GM23338 (cell line): ENCODE measurements at regions not wholly inside any gene's neighbourhood (a gene's known extent, or its start where the extent isn't known, plus 50 kb on each side); places are given as distances from the start of the nearest gene placed in this dataset.

Source experiments
- ATAC-seq: fragments of 200-7000 bp; cut with Tn5 transposase; 3 replicates; pipeline ENCODE4 v1.9.1; 2020
- DNase-seq: peaks from one replicate; pipeline ENCODE4 v3.0.0-alpha.2; 2015; ENCODE audit warnings: low spot score
- H2AFZ ChIP-seq: fragments of 200-600 bp; sonication (generic); 2 replicates; pipeline ENCODE4 v1.8.0; 2016; ENCODE audit warnings: antibody characterized with exemption, mild to moderate bottlenecking, moderate library complexity
- H3F3A ChIP-seq: fragments of 200-600 bp; sonication (generic); replicated peaks from 2 replicates; pipeline ENCODE4 v1.8.0; 2017; ENCODE audit warnings: antibody characterized with exemption, mixed run types, low read depth
- H3K27ac ChIP-seq: fragments of 200-600 bp; sonication (generic); 2 replicates; pipeline ENCODE4 v1.6.1; 2016; ENCODE audit warnings: low read depth
- H3K27me3 ChIP-seq: fragments of 200-600 bp; sonication (generic); 2 replicates; pipeline ENCODE4 v1.8.0; 2016; ENCODE audit warnings: mild to moderate bottlenecking, mixed run types, moderate library complexity; ENCODE audit not compliant: insufficient read depth
- H3K36me3 ChIP-seq: fragments of 200-600 bp; sonication (generic); 2 replicates; pipeline ENCODE4 v1.8.0; 2016; ENCODE audit warnings: mild to moderate bottlenecking; ENCODE audit not compliant: insufficient read depth
- H3K4me1 ChIP-seq: fragments of 200-600 bp; sonication (generic); 2 replicates; pipeline ENCODE4 v1.8.0; 2016; ENCODE audit warnings: mild to moderate bottlenecking, moderate library complexity; ENCODE audit not compliant: insufficient read depth
- H3K4me2 ChIP-seq: fragments of 200-600 bp; sonication (generic); 2 replicates; pipeline ENCODE4 v1.7.1; 2017; ENCODE audit warnings: mixed run types
- H3K4me3 ChIP-seq: fragments of 200-600 bp; sonication (generic); 2 replicates; pipeline ENCODE4 v1.6.1; 2016; ENCODE audit warnings: mixed run types
- H3K79me2 ChIP-seq: fragments of 200-600 bp; sonication (generic); replicated peaks from 2 replicates; pipeline ENCODE4 v1.8.0; 2017; ENCODE audit warnings: mild to moderate bottlenecking; ENCODE audit not compliant: insufficient read depth
- H3K9me2 ChIP-seq: fragments of 200-600 bp; sonication (generic); 2 replicates; pipeline ENCODE4 v1.8.0; 2017; ENCODE audit not compliant: insufficient read depth
- H4K20me1 ChIP-seq: fragments of 200-600 bp; sonication (generic); replicated peaks from 2 replicates; pipeline ENCODE4 v1.8.0; 2017; ENCODE audit warnings: mild to moderate bottlenecking; ENCODE audit not compliant: insufficient read depth
- H3K27ac Mint-ChIP-seq: 2 replicates; pipeline ENCODE4 v1.8.0; 2020; ENCODE audit warnings: inconsistent platforms, mild to moderate bottlenecking, moderate library complexity, mixed read lengths
- H3K27me3 Mint-ChIP-seq: 3 replicates; pipeline ENCODE4 v1.8.0; 2022; ENCODE audit warnings: low read depth, mild to moderate bottlenecking, moderate library complexity, mixed read lengths, inconsistent platforms; ENCODE audit not compliant: insufficient read depth, poor library complexity
- H3K36me3 Mint-ChIP-seq: 3 replicates; pipeline ENCODE4 v1.8.0; 2021; ENCODE audit warnings: low read depth, mild to moderate bottlenecking, inconsistent platforms, moderate library complexity, mixed read lengths
- H3K4me1 Mint-ChIP-seq: 3 replicates; pipeline ENCODE4 v1.8.0; 2020; ENCODE audit warnings: mild to moderate bottlenecking, inconsistent platforms, mixed read lengths
- H3K4me3 Mint-ChIP-seq: 3 replicates; pipeline ENCODE4 v1.8.0; 2021; ENCODE audit warnings: moderate library complexity, mild to moderate bottlenecking, inconsistent platforms, mixed read lengths
- H3K9me3 Mint-ChIP-seq: 3 replicates; pipeline ENCODE4 v1.8.0; 2020; ENCODE audit warnings: moderate library complexity, mild to moderate bottlenecking, inconsistent platforms, mixed read lengths
- CREB1 ChIP-seq: fragments of 250-450 bp; sonication (Bioruptor Pico); IDR thresholded peaks from 2 replicates; pipeline ENCODE4 v1.5.0; 2020; ENCODE audit warnings: low read depth, mild to moderate bottlenecking, moderate library complexity
- EZH2 ChIP-seq: fragments of 200-600 bp; sonication (generic); IDR thresholded peaks from one replicate; pipeline ENCODE4 v1.8.0; 2017; ENCODE audit warnings: antibody characterized with exemption, mild to moderate bottlenecking, low read depth; ENCODE audit not compliant: unreplicated experiment
- EZH2phosphoT487 ChIP-seq: fragments of 200-600 bp; sonication (generic); IDR thresholded peaks from one replicate; pipeline ENCODE4 v1.8.1; 2018; ENCODE audit warnings: antibody characterized with exemption; ENCODE audit not compliant: unreplicated experiment
- JUNB ChIP-seq: IDR thresholded peaks from one replicate; pipeline ENCODE4 v1.6.1; 2016; ENCODE audit warnings: antibody characterized with exemption; ENCODE audit not compliant: unreplicated experiment
- NANOG ChIP-seq: IDR thresholded peaks from 2 replicates; pipeline ENCODE4 v1.6.1; 2016; ENCODE audit warnings: antibody characterized with exemption, borderline replicate concordance
- POLR2AphosphoS5 ChIP-seq: IDR thresholded peaks from 2 replicates; pipeline ENCODE4 v1.6.1; 2016; ENCODE audit warnings: antibody characterized with exemption, low read depth
- STAT1 ChIP-seq: IDR thresholded peaks from one replicate; pipeline ENCODE4 v1.6.1; 2016; ENCODE audit warnings: antibody characterized with exemption; ENCODE audit not compliant: unreplicated experiment
- ZNF114 ChIP-seq: fragments of 250-450 bp; sonication (Bioruptor Pico); IDR thresholded peaks from 2 replicates; pipeline ENCODE4 v1.5.0; 2020; ENCODE audit warnings: mild to moderate bottlenecking, moderate library complexity
- ZNF331 ChIP-seq: fragments of 250-450 bp; sonication (Bioruptor Pico); IDR thresholded peaks from 2 replicates; pipeline ENCODE4 v1.5.0; 2020; ENCODE audit warnings: low read depth, mild to moderate bottlenecking, moderate library complexity
- TF ChIP-seq, protein P1 (sequence below), 2 experiments: fragments of 200-600 bp in 1 of 2; sonication (generic) in 1 of 2; conservative IDR thresholded peaks; 2 replicates each; pipeline versions ENCODE4 v1.5.1 to v1.6.1; 2016 to 2017; ENCODE audit warnings: antibody characterized with exemption in 2 of 2, low read depth in 2 of 2, mild to moderate bottlenecking in 2 of 2, moderate library complexity in 1 of 2
- TF ChIP-seq, protein P2 (sequence below): fragments of 250-450 bp; sonication (Bioruptor Pico); IDR thresholded peaks from 2 replicates; pipeline ENCODE4 v1.5.0; 2020; ENCODE audit warnings: mild to moderate bottlenecking, moderate library complexity
- TF ChIP-seq, protein P3 (sequence below): IDR thresholded peaks from 2 replicates; pipeline ENCODE4 v1.6.1; 2016; ENCODE audit warnings: antibody characterized with exemption
- TF ChIP-seq, protein P4 (sequence below): IDR thresholded peaks from one replicate; pipeline ENCODE4 v1.6.1; 2018; ENCODE audit warnings: antibody characterized with exemption; ENCODE audit not compliant: unreplicated experiment

DNA sequence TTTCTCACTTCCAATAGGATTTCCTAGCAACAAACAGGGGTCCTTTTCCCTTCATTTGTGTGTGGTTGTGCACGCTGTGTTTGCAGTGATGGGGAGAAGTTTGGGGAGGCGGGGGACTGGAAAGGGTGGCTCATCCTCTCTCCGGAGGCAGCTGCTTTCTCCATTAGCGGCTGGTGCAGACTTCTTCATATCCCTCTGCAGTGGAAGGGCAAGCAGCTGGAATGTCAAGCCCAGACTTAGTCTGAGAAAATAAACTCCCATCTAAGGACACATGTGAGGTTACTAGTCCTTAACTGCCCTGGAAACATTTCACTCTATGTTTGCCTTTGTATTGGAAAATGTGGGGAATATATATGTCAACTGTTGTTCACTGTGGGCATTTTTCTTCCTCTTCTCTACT, 467.0 kb upstream of the RASGRP1 start:
- no peaks in the 10 kb centered on the region for H3K27me3 ChIP-seq
- no peaks in the 10 kb centered on the region for H4K20me1 ChIP-seq
- no peak for ATAC-seq
- peaks cover 3% of the 10 kb centered on the region; the same call in 2 of the 3 replicates for H3K9me3 Mint-ChIP-seq
- H3K27ac Mint-ChIP-seq, result no peak overlapping the region
- H2AFZ ChIP-seq, result no peak overlapping the region
- DNase-seq, result no peak
- no peak for TF ChIP-seq JUNB
- no peak for TF ChIP-seq NANOG
- TF ChIP-seq, protein P1, sequence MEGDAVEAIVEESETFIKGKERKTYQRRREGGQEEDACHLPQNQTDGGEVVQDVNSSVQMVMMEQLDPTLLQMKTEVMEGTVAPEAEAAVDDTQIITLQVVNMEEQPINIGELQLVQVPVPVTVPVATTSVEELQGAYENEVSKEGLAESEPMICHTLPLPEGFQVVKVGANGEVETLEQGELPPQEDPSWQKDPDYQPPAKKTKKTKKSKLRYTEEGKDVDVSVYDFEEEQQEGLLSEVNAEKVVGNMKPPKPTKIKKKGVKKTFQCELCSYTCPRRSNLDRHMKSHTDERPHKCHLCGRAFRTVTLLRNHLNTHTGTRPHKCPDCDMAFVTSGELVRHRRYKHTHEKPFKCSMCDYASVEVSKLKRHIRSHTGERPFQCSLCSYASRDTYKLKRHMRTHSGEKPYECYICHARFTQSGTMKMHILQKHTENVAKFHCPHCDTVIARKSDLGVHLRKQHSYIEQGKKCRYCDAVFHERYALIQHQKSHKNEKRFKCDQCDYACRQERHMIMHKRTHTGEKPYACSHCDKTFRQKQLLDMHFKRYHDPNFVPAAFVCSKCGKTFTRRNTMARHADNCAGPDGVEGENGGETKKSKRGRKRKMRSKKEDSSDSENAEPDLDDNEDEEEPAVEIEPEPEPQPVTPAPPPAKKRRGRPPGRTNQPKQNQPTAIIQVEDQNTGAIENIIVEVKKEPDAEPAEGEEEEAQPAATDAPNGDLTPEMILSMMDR (conservative IDR thresholded peaks at IDR 0.05; ENCODE audit: low read depth in 2 of 2), result no peak
- no peak for TF ChIP-seq ZNF114 (CRISPR knock-in tag)
- TF ChIP-seq POLR2AphosphoS5, result no peak
- no peak for TF ChIP-seq STAT1
- TF ChIP-seq, protein P2, sequence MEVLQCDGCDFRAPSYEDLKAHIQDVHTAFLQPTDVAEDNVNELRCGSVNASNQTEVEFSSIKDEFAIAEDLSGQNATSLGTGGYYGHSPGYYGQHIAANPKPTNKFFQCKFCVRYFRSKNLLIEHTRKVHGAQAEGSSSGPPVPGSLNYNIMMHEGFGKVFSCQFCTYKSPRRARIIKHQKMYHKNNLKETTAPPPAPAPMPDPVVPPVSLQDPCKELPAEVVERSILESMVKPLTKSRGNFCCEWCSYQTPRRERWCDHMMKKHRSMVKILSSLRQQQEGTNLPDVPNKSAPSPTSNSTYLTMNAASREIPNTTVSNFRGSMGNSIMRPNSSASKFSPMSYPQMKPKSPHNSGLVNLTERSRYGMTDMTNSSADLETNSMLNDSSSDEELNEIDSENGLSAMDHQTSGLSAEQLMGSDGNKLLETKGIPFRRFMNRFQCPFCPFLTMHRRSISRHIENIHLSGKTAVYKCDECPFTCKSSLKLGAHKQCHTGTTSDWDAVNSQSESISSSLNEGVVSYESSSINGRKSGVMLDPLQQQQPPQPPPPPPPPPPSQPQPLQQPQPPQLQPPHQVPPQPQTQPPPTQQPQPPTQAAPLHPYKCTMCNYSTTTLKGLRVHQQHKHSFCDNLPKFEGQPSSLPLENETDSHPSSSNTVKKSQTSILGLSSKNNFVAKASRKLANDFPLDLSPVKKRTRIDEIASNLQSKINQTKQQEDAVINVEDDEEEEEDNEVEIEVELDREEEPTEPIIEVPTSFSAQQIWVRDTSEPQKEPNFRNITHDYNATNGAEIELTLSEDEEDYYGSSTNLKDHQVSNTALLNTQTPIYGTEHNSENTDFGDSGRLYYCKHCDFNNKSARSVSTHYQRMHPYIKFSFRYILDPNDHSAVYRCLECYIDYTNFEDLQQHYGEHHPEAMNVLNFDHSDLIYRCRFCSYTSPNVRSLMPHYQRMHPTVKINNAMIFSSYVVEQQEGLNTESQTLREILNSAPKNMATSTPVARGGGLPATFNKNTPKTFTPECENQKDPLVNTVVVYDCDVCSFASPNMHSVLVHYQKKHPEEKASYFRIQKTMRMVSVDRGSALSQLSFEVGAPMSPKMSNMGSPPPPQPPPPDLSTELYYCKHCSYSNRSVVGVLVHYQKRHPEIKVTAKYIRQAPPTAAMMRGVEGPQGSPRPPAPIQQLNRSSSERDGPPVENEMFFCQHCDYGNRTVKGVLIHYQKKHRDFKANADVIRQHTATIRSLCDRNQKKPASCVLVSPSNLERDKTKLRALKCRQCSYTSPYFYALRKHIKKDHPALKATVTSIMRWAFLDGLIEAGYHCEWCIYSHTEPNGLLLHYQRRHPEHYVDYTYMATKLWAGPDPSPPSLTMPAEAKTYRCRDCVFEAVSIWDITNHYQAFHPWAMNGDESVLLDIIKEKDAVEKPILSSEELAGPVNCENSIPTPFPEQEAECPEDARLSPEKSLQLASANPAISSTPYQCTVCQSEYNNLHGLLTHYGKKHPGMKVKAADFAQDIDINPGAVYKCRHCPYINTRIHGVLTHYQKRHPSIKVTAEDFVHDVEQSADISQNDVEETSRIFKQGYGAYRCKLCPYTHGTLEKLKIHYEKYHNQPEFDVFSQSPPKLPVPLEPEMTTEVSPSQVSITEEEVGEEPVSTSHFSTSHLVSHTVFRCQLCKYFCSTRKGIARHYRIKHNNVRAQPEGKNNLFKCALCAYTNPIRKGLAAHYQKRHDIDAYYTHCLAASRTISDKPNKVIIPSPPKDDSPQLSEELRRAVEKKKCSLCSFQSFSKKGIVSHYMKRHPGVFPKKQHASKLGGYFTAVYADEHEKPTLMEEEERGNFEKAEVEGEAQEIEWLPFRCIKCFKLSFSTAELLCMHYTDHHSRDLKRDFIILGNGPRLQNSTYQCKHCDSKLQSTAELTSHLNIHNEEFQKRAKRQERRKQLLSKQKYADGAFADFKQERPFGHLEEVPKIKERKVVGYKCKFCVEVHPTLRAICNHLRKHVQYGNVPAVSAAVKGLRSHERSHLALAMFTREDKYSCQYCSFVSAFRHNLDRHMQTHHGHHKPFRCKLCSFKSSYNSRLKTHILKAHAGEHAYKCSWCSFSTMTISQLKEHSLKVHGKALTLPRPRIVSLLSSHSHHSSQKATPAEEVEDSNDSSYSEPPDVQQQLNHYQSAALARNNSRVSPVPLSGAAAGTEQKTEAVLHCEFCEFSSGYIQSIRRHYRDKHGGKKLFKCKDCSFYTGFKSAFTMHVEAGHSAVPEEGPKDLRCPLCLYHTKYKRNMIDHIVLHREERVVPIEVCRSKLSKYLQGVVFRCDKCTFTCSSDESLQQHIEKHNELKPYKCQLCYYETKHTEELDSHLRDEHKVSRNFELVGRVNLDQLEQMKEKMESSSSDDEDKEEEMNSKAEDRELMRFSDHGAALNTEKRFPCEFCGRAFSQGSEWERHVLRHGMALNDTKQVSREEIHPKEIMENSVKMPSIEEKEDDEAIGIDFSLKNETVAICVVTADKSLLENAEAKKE (CRISPR knock-in tag), result no peak
- TF ChIP-seq, protein P3, sequence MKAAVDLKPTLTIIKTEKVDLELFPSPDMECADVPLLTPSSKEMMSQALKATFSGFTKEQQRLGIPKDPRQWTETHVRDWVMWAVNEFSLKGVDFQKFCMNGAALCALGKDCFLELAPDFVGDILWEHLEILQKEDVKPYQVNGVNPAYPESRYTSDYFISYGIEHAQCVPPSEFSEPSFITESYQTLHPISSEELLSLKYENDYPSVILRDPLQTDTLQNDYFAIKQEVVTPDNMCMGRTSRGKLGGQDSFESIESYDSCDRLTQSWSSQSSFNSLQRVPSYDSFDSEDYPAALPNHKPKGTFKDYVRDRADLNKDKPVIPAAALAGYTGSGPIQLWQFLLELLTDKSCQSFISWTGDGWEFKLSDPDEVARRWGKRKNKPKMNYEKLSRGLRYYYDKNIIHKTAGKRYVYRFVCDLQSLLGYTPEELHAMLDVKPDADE, result no peak
- no peak for TF ChIP-seq EZH2
- no peak for TF ChIP-seq ZNF331 (CRISPR knock-in tag)
- no peak for TF ChIP-seq CREB1 (CRISPR knock-in tag)
- no peak for TF ChIP-seq EZH2phosphoT487
- TF ChIP-seq, protein P4, sequence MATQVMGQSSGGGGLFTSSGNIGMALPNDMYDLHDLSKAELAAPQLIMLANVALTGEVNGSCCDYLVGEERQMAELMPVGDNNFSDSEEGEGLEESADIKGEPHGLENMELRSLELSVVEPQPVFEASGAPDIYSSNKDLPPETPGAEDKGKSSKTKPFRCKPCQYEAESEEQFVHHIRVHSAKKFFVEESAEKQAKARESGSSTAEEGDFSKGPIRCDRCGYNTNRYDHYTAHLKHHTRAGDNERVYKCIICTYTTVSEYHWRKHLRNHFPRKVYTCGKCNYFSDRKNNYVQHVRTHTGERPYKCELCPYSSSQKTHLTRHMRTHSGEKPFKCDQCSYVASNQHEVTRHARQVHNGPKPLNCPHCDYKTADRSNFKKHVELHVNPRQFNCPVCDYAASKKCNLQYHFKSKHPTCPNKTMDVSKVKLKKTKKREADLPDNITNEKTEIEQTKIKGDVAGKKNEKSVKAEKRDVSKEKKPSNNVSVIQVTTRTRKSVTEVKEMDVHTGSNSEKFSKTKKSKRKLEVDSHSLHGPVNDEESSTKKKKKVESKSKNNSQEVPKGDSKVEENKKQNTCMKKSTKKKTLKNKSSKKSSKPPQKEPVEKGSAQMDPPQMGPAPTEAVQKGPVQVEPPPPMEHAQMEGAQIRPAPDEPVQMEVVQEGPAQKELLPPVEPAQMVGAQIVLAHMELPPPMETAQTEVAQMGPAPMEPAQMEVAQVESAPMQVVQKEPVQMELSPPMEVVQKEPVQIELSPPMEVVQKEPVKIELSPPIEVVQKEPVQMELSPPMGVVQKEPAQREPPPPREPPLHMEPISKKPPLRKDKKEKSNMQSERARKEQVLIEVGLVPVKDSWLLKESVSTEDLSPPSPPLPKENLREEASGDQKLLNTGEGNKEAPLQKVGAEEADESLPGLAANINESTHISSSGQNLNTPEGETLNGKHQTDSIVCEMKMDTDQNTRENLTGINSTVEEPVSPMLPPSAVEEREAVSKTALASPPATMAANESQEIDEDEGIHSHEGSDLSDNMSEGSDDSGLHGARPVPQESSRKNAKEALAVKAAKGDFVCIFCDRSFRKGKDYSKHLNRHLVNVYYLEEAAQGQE, result no peak
- H3K36me3 Mint-ChIP-seq, result no peaks in the 10 kb centered on the region
- H3F3A ChIP-seq, result no peaks in the 10 kb centered on the region
- H3K36me3 ChIP-seq, result no peaks in the 10 kb centered on the region
- H3K4me3 ChIP-seq, result no peak overlapping the region
- no peaks in the 10 kb centered on the region for H3K27me3 Mint-ChIP-seq
- no peak overlapping the region for H3K27ac ChIP-seq
- H3K4me2 ChIP-seq, result no peak overlapping the region
- H3K4me1 ChIP-seq, result no peaks in the 10 kb centered on the region
- no peaks in the 10 kb centered on the region for H3K79me2 ChIP-seq
- peaks cover 8% of the 10 kb centered on the region for H3K4me1 Mint-ChIP-seq
- no peak overlapping the region for H3K4me3 Mint-ChIP-seq
- H3K9me2 ChIP-seq, result no peaks in the 10 kb centered on the region
